ENCODE measurements at regions not wholly inside any gene's neighbourhood (a gene's known extent, or its start where the extent isn't known, plus 50 kb on each side); places are given as distances from the start of the nearest gene placed in this dataset.

- TF ChIP-seq GATA2 (CRISPR knock-in tag; IDR thresholded peaks at IDR 0.05) (no peak), CTCF (IDR thresholded peaks at IDR 0.05) (no peak), RCOR1 (IDR thresholded peaks at IDR 0.05; ENCODE audit: low read length) (no peak), ELF1 (IDR thresholded peaks at IDR 0.05) (no peak), CHD2 (IDR thresholded peaks at IDR 0.05; ENCODE audit: low read length, partially characterized antibody) (no peak), RAD21 (IDR thresholded peaks at IDR 0.05; ENCODE audit: low read length) (no peak), MXI1 (IDR thresholded peaks at IDR 0.05; ENCODE audit: low read depth, low read length) (no peak)
Observed at GRCh38 chr19:31693131-31693932, 344.1 kb upstream of the TSHZ3 start.

Measured in SK-N-SH (cell line).